GM12872 (cell line): ENCODE measurements at regions not wholly inside any gene's neighbourhood (a gene's known extent, or its start where the extent isn't known, plus 50 kb on each side); places are given as distances from the start of the nearest gene placed in this dataset.

Experiments
- CTCF ChIP-seq: IDR thresholded peaks from 3 replicates; pipeline ENCODE4 v1.5.1; 2011; ENCODE audit warnings: low read depth, mild to moderate bottlenecking, low read length, moderate library complexity; ENCODE audit not compliant: insufficient read depth

GRCh38 chr14:25899197-25899596 lies 698.6 kb downstream of the NOVA1 start:
- TF ChIP-seq CTCF, result no peak

GRCh38 chr14:25896777-25897176 lies 701.1 kb downstream of the NOVA1 start:
- no peak for TF ChIP-seq CTCF

GRCh38 chr14:25895740-25896139 lies 702.1 kb downstream of the NOVA1 start:
- TF ChIP-seq CTCF, result no peak

GRCh38 chr14:25887251-25887878 lies 710.5 kb downstream of the NOVA1 start:
- no peak for TF ChIP-seq CTCF

- TF ChIP-seq CTCF, result no peak
Measured at GRCh38 chr14:25884657-25885056, 713.2 kb downstream of the NOVA1 start.

- no peak for TF ChIP-seq CTCF
Measured at GRCh38 chr14:25882899-25883298, 714.9 kb downstream of the NOVA1 start.

GRCh38 chr14:25875475-25875874 lies 722.4 kb downstream of the NOVA1 start:
- no peak for TF ChIP-seq CTCF
